ENCODE measurements at regions not wholly inside any gene's neighbourhood (a gene's known extent, or its start where the extent isn't known, plus 50 kb on each side); places are given as distances from the start of the nearest gene placed in this dataset.

GRCh38 chr14:101196051-101196712, 292.7 kb upstream of the RTL1 start:
- Histone ChIP-seq H3K27ac (ENCODE audit: low read depth in 1 of 2, low read length in 2 of 2) (no peak overlapping the region), H2AFZ (ENCODE audit: insufficient read depth, low read depth, low read length, poor library complexity, severe bottlenecking) (no peak overlapping the region), H3K27me3 (ENCODE audit: control insufficient read depth in 2 of 2, insufficient read depth in 2 of 2, low read length in 2 of 2) (no peaks in the 10 kb centered on the region), H3K79me2 (ENCODE audit: insufficient read depth, low read length) (no peaks in the 10 kb centered on the region), H3K9ac (ENCODE audit: insufficient read depth, low read length, poor library complexity, severe bottlenecking) (no peak overlapping the region), H3K9me3 (replicated peaks in 1 of 2; ENCODE audit: control insufficient read depth in 1 of 2, insufficient read depth in 1 of 2, low read length in 2 of 2) (no peaks in the 10 kb centered on the region), H3K36me3 (replicated peaks in 1 of 2; ENCODE audit: control insufficient read depth in 1 of 2, insufficient read depth in 2 of 2, low read length in 2 of 2) (no peaks in the 10 kb centered on the region), H3K4me2 (replicated peaks; ENCODE audit: extremely low read depth, low read length, poor library complexity, severe bottlenecking) (no peak overlapping the region), H4K20me1 (ENCODE audit: insufficient read depth, low read length) (no peaks in the 10 kb centered on the region), H3K4me1 (ENCODE audit: control insufficient read depth in 1 of 2, insufficient read depth in 2 of 2, low read length in 2 of 2) (no peaks in the 10 kb centered on the region), H3K4me3 (replicated peaks in 1 of 3; ENCODE audit: low read depth in 2 of 3, low read length in 3 of 3) (no peak overlapping the region)
- TF ChIP-seq, protein P1, sequence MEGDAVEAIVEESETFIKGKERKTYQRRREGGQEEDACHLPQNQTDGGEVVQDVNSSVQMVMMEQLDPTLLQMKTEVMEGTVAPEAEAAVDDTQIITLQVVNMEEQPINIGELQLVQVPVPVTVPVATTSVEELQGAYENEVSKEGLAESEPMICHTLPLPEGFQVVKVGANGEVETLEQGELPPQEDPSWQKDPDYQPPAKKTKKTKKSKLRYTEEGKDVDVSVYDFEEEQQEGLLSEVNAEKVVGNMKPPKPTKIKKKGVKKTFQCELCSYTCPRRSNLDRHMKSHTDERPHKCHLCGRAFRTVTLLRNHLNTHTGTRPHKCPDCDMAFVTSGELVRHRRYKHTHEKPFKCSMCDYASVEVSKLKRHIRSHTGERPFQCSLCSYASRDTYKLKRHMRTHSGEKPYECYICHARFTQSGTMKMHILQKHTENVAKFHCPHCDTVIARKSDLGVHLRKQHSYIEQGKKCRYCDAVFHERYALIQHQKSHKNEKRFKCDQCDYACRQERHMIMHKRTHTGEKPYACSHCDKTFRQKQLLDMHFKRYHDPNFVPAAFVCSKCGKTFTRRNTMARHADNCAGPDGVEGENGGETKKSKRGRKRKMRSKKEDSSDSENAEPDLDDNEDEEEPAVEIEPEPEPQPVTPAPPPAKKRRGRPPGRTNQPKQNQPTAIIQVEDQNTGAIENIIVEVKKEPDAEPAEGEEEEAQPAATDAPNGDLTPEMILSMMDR (IDR thresholded peaks at IDR 0.05), result no peak
- H3K4me3 Mint-ChIP-seq, result no peak overlapping the region
- no peak for DNase-seq
- WGBS (ENCODE audit: insufficient coverage), result 90% methylated on average over 2 of the region's 11 CpGs
- peaks cover 0 to 2% (median 0%) of the 10 kb centered on the region in 7 donors for H3K9me3 Mint-ChIP-seq
- peaks cover 1 to 5% (median 2%) of the 10 kb centered on the region in 3 donors for H3K27me3 Mint-ChIP-seq (ENCODE audit: low read depth in 3 of 3)
- intact Hi-C loops (cut with micrococcal nuclease), result no loop called here
- H3K27ac Mint-ChIP-seq, result no peak overlapping the region
- no peaks in the 10 kb centered on the region for H3K4me1 Mint-ChIP-seq
- no peaks in the 10 kb centered on the region for H3K36me3 Mint-ChIP-seq

DNA sequence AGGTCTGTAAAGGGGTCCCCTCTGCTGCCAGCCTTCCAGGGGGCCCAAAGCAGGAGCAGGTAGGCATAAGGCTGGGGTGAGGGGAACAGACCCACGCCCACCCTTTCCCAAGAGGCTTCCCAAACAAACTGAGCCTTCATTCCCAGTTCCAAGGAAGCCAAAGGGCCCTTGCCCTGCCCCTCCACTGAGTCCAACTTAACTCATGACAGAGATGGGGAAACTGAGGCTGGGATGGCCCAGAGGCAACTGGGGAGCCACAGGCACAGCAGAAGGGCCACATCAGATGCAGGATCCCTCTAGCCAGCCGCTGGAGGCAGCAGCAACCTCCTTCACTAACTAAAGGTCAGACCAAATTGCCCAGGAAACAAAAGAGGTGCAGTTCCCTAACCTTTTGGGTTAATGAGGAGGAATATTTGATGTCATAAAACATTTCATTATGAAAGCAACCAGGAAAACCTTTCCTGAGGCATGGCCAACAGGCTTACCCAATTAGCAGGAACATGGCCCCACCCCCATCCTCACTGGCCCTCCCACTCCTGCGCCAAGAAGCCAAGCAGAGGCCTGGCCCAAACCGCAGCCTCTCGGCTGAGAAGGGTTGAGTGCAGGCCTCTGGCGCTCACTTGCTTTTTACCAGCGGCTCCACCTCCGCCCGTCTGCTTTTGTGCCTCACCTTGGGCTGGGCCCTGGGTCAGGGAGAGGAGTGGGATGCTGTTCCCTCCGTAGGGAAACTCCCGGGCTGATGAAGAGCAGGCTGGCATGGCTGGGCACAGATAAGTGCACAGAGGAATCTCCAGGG, 293.5 kb upstream of the RTL1 start:
- Histone ChIP-seq H3K9ac (ENCODE audit: insufficient read depth, low read length, poor library complexity, severe bottlenecking) (no peak overlapping the region), H3K36me3 (replicated peaks in 1 of 2; ENCODE audit: control insufficient read depth in 1 of 2, insufficient read depth in 2 of 2, low read length in 2 of 2) (no peaks in the 10 kb centered on the region), H2AFZ (ENCODE audit: insufficient read depth, low read depth, low read length, poor library complexity, severe bottlenecking) (no peak overlapping the region), H3K27ac (ENCODE audit: low read depth in 1 of 2, low read length in 2 of 2) (no peak overlapping the region), H3K4me3 (replicated peaks in 1 of 3; ENCODE audit: low read depth in 2 of 3, low read length in 3 of 3) (no peak overlapping the region), H4K20me1 (ENCODE audit: insufficient read depth, low read length) (no peaks in the 10 kb centered on the region), H3K9me3 (replicated peaks in 1 of 2; ENCODE audit: control insufficient read depth in 1 of 2, insufficient read depth in 1 of 2, low read length in 2 of 2) (no peaks in the 10 kb centered on the region), H3K4me1 (ENCODE audit: control insufficient read depth in 1 of 2, insufficient read depth in 2 of 2, low read length in 2 of 2) (no peaks in the 10 kb centered on the region), H3K27me3 (ENCODE audit: control insufficient read depth in 2 of 2, insufficient read depth in 2 of 2, low read length in 2 of 2) (no peaks in the 10 kb centered on the region), H3K4me2 (replicated peaks; ENCODE audit: extremely low read depth, low read length, poor library complexity, severe bottlenecking) (no peak overlapping the region), H3K79me2 (ENCODE audit: insufficient read depth, low read length) (no peaks in the 10 kb centered on the region)
- 88% methylated on average over 8 of the region's 11 CpGs for WGBS (ENCODE audit: insufficient coverage)
- Mint-ChIP-seq H3K27ac (peak overlapping the region in 1 of 7 donors; percentile 57), H3K36me3 (no peaks in the 10 kb centered on the region), H3K4me3 (no peak overlapping the region), H3K27me3 (ENCODE audit: low read depth in 3 of 3) (peaks cover 1 to 6% (median 3%) of the 10 kb centered on the region in 3 donors), H3K9me3 (peaks cover 0 to 2% (median 0%) of the 10 kb centered on the region in 7 donors), H3K4me1 (no peaks in the 10 kb centered on the region)
- intact Hi-C loops (cut with micrococcal nuclease), result no loop called here
- TF ChIP-seq, protein P1 (IDR thresholded peaks at IDR 0.05), result no peak
- DNase-seq, result no peak

Measured in CD14-positive monocyte (primary cell).